NOMO-1 (cell line): ENCODE measurements at regions not wholly inside any gene's neighbourhood (a gene's known extent, or its start where the extent isn't known, plus 50 kb on each side); places are given as distances from the start of the nearest gene placed in this dataset.

ENCODE experiments used
- DNase-seq, 2 experiments: peaks; one replicate each; lab custom pipeline; 2025; ENCODE audit not compliant: unreplicated experiment in 2 of 2; lab: John Stamatoyannopoulos, UW

DNA sequence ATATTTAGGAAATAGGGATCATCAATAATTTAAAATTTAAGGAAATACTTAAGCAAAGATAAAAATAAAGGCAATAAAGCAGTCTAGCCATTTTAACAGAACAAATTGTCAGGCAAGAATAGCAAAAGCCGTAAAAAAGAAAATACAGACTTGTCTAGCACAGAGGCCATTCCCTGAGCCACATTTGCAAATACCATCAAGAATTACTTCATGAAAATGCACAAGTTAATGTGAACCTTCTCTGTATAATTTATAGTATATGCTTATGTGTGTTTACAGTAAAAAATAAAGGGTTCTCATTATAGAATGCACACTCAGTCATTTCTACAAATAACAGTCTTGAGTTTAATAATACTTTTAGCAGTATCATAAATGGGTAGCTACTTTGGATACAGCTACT is 505.9 kb upstream of the CPEB2 start:
- no peak for DNase-seq

DNA sequence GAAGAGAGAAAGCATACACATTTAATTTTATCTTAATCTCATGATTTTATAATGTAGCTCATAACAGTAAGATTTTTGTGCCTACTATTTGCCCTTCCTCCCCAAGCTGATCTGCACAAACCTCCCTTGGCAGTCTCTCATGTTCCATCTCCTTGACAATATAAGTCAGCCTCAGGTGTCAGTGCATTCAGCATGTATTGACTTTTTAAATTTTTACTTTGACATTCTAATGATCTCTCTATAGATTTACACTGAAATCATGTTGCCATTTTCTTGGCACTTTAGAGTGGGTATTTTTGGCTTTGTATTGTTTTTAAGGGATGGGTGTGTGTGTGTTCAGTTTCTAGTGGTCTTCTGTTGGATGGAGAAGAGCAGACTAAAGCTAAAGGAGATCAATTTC is 505.3 kb upstream of the CPEB2 start:
- no peak for DNase-seq

DNA sequence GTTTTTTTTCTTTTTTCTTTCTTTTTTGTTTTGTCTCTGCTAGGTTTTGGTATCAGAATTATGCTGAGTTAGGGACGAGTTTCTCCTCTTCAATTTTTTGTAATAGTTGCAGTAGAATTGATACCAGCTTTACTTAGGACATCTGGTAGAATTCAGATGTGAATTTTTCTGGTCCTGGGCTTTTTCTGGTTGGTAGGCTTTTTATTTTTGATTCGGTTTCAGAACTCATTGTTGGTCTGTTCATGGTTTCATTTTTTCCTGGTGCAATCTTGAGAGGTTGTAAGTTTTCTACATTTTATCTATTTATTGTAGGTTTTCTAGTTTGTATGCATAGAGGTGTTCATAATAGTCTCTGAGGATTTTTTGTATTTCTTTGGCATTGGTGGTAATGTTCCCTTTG is 498.1 kb upstream of the CPEB2 start:
- no peak for DNase-seq

DNA sequence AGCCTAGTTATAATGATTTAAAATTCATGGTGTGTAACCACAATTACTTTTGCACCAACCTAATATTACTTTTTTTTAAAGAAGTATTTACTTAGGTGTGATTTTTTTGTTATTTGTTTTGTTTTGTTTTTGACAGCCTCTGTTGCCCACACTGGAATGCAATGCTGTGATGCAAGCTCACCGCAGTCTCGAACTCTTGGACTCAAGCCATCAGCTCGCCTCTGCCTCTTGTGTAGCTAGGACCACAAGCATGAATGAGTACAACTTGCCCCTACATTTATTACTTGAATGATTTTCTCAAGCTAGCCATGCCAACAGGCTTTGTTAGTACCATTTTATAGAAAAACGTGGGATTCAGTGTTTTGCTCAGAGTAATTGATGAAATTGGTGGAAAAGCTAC is 488.8 kb upstream of the CPEB2 start:
- DNase-seq, result no peak

DNA sequence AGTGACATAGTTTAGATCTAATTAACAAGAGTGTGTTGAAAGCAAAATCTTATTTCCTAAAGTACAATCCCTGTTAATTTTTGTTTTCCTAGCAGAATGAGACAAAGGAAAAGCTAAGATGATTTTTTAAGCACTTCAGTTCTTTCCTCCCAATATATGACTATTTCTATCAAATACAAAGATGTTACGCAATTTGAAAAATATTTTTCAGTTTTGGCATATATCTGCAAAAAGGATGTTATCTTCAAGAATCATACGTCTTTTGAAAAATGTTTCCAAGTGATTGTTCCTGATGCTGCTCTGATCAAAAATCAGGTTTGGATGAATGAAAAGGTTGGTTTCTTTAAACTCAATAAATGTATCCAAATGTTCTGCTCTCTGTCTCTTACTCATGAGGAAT is 486.7 kb upstream of the CPEB2 start:
- no peak for DNase-seq

DNA sequence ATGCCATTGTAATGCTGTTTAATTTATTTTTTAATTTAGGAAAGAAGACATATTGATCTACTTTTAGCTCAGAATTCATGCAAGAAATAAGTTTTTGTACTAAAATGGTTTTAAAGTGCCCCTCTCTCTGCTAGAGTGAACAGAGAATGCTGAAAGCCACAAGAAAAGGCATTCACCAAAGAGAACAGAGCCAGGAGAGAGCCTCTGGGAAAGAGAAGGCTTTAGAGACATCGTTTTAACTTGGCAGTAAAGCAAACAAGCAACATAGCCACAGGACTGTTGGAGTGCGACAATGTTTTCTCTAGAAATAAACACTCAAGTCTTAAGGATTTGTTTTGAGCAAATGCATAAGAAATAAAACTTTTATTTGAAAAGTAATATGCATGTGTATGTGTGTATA is 484.1 kb upstream of the CPEB2 start:
- no peak for DNase-seq

DNA sequence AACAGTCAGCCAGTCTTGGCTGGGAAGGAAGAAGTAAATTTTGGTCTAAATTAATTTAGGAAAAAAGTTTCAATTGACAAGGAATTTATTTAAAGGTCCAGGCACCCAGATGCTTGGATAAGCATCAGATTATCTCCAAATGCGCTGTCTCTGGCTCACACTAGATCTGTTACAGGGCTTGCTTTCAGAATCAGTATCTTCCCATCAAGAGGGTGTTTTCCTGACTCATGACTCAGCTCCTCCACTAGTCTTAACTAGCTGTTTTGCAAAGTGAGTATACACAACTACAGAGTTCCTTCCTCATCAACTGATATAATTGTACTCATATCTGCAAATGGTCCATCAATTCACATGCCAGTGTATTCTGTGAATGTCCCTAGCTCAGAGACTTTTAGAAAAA is 482.1 kb upstream of the CPEB2 start:
- DNase-seq, result no peak

GRCh38 chr4:14524276-14524675 is 478.0 kb upstream of the CPEB2 start:
- no peak for DNase-seq

DNA sequence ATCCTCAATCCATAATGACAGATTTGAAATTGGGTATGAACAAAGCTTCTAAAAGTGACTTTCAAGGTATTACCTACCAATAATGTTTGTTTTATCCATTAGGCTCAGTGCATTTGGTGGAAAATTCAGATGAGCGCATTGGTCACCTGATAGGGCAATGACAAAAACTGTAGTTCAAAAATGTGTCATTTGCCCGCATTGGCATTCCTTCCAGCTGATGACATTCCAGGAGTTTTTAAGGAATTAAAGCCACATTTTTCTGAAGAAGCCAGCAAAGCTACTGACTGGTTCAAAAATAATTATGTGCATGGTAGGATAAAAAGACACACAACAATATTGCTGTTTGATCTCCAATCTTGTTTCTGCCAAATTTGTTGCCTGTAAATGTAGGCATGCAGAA is 473.4 kb upstream of the CPEB2 start:
- no peak for DNase-seq

DNA sequence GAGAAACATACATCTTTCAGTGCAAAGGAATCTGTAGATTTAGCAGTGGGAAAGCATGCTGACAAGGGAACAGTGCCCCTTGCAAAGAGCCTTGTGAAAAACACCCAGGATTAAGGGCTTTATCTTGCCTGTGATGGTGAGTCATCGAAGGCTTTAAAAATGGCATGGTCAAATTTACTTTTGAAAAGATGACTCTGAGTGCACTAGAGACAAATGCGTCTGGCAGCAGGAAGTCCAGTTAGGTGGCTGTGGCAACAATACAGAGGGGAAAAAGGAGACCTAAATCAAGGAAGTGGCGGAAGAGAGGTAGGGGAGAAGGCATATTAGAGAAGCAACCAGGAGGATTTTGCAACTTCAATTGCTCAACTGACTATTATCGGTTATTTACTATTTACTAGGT is 472.6 kb upstream of the CPEB2 start:
- peak; percentile 73 to 82 for DNase-seq

DNA sequence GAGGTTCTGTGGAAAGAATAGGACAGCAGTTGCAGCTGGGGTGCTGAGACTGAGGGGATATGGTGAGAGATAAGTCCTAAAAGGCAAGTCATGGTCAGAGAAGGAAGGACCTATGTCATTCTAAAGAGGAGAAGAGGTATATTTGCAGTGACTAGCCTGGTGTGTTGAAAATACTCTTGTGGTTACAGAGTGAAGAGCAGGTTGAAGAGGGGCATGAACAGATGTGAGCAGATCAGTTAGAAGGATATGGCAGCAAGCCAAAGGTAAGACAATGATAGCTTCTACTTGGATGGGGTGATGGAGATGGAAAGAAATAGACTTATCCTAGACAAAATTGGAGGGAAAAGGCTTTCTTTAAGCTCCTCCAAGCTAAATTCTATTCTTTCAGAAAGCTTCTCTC is 469.8 kb upstream of the CPEB2 start:
- DNase-seq, result no peak

GRCh38 chr4:14539246-14539645 is 463.0 kb upstream of the CPEB2 start:
- no peak for DNase-seq

DNA sequence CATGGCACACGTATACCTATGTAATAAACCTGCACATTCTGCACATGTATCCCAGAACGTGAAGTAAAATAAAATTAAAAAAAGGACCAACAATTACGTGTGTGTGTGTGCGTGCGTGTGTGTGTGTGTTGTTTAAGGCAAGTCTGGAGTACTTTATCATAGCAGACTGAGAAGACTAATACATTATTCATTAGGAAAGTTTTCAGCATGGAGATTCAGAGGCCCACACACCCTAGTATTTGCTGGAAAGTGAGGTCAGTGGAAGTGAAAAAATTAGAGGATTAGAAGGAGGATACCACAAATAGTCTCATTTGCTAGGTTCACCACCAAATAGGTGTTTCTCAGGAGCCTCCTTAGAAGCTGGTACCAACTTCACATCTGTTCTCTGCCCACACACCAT is 457.1 kb upstream of the CPEB2 start:
- no peak for DNase-seq

GRCh38 chr4:14545807-14546206 is 456.5 kb upstream of the CPEB2 start:
- no peak for DNase-seq

DNA sequence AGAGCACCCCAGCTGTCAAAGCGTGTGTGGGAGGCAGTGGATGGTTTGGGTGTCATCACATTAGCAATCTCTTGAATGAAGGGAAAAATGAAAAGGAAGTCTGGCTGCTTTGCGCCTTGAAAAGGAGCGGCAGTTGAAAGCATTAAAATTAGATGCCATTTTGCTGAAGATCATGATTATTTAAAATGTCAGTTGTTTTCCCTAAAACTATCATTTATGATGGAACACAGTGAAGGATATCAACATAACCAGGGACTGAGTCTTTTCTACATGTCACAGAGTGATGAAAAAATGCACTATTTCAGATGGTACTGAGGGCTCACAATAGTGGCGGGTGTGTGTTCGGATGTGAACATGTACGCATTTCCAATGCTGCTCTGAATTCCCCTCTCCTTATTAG is 450.2 kb upstream of the CPEB2 start:
- DNase-seq, result no peak

GRCh38 chr4:14559646-14560045 is 442.6 kb upstream of the CPEB2 start:
- no peak for DNase-seq

GRCh38 chr4:14560577-14560976 is 441.7 kb upstream of the CPEB2 start:
- no peak for DNase-seq

GRCh38 chr4:14562901-14563300 is 439.4 kb upstream of the CPEB2 start:
- no peak for DNase-seq

DNA sequence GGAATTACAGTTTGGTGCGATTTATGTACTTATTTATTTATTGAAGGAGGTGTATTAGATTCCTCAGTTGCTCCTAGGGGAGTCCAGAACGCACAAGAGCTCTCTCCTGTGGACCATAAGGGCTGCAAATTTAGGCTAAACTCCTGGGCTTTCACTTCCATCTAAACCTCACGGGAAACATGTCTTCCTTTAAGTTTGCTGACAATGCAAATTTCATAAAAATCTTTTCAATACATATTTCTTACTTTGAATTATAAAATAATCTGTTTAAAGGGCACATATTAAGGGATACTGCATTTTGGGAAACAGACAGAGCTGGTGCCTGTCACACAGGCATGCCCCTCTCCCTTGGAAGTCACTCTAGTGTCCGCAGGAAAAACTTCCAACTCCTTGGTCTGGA is 438.0 kb upstream of the CPEB2 start:
- no peak for DNase-seq

- DNase-seq, result no peak
These were observed 435.8 kb upstream of the CPEB2 start for GRCh38 chr4:14566518-14566917.

DNA sequence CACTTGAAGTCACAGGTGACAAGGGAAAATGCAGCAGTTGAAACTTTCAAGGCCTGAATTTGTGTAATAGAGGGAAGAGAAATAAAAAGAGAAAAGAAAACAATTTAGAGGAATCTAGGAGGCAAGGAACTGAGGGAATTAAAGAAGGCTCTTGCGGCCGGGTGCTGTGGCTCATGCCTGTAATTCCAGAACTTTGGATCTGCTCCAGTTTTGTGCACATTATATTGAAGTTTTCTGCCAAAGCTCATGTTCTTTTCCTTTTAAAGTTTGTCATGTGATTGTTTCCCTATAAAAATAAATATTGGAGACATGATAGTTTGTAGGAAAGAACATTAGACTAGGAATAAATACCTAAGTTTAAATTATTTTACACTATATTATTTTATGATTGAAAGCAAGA is 433.9 kb upstream of the CPEB2 start:
- no peak for DNase-seq

DNA sequence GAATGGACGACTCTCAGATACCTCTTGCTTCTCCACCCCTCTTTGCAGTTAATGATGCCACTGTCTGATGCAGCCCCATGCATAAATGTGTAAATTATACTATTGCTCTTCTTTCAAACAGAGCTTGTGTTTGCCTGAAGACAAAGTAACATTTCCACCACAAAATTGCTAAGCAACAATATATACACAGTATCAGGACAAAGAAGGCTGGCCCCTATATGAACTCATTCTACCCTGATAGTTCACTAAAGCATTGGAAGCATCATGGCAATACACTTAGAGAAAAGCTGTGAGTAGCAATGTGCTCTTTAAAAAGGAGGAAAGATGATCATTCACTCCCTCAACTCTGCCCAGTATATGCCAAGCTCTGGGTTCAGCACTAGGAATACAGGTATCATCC is 427.0 kb upstream of the CPEB2 start:
- no peak for DNase-seq

GRCh38 chr4:14575919-14576318 is 426.4 kb upstream of the CPEB2 start:
- DNase-seq, result no peak

DNA sequence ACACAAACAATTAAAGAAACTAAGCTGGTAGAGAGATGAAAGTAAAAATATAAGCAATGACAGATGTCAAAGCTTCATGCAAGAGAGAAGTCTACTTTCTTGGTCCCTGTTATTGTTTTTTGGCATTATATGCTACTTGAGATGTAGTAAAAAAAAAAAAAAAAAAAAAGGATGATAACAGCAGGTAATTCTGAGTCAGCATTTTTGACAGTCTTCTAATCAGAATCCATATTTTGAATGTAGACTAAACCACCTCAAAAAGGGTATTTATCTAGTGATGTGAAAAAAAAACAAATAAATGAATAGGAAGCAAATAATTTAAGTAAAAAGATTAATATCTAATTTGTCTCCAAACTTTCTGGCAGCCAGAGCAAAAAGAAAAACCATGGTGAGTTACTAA is 422.2 kb upstream of the CPEB2 start:
- no peak for DNase-seq
